Liver (tissue), 8 donors: ENCODE measurements at regions not wholly inside any gene's neighbourhood (a gene's known extent, or its start where the extent isn't known, plus 50 kb on each side); places are given as distances from the start of the nearest gene placed in this dataset.

Experiments
- DNase-seq: peaks from one replicate; pipeline ENCODE4 v3.0.0-alpha.2; 2017; ENCODE audit warnings: low spot score
- H3K27ac ChIP-seq, 2 donors: one replicate each; pipeline ENCODE4 v1.7.0; 2013; ENCODE audit warnings: inconsistent platforms in 2 of 2, low read length in 2 of 2, control low read depth in 1 of 2, low read depth in 1 of 2, mild to moderate bottlenecking in 1 of 2
- H3K27me3 ChIP-seq, 4 donors: one replicate each; pipeline versions ENCODE4 v1.6.1 to v1.7.0; 2013; ENCODE audit warnings: low read length in 3 of 4, inconsistent platforms in 1 of 4, mild to moderate bottlenecking in 1 of 4, moderate library complexity in 1 of 4; ENCODE audit not compliant: control insufficient read depth in 4 of 4, insufficient read depth in 4 of 4
- H3K36me3 ChIP-seq, 4 donors: one replicate each; pipeline versions ENCODE4 v1.6.1 to v1.7.0; 2013; ENCODE audit warnings: low read length in 3 of 4, mild to moderate bottlenecking in 3 of 4, low read depth in 1 of 4, moderate library complexity in 1 of 4; ENCODE audit not compliant: control insufficient read depth in 4 of 4, insufficient read depth in 3 of 4
- H3K4me1 ChIP-seq, 4 donors: one replicate each; pipeline versions ENCODE4 v1.6.1 to v1.7.0; 2013; ENCODE audit warnings: low read length in 3 of 4, mild to moderate bottlenecking in 3 of 4, moderate library complexity in 1 of 4; ENCODE audit not compliant: control insufficient read depth in 4 of 4, insufficient read depth in 4 of 4
- H3K4me3 ChIP-seq, 3 donors: one replicate each; pipeline versions ENCODE4 v1.6.1 to v1.7.0; 2013; ENCODE audit warnings: low read length in 3 of 3, control low read depth in 1 of 3, low read depth in 1 of 3, mild to moderate bottlenecking in 1 of 3
- H3K9ac ChIP-seq, 2 donors: one replicate each; pipeline ENCODE4 v1.7.0; 2013; ENCODE audit warnings: low read length in 2 of 2, mild to moderate bottlenecking in 2 of 2, moderate library complexity in 2 of 2, control low read depth in 1 of 2, low read depth in 1 of 2
- H3K9me3 ChIP-seq, 4 donors: one replicate each; pipeline versions ENCODE4 v1.6.1 to v1.7.0; 2013; ENCODE audit warnings: low read length in 3 of 4; ENCODE audit not compliant: control insufficient read depth in 4 of 4
- ATF3 ChIP-seq: IDR thresholded peaks from 2 replicates; pipeline ENCODE4 v1.6.1; 2016; ENCODE audit warnings: antibody characterized with exemption
- CTCF ChIP-seq: fragments of 150-350 bp; IDR thresholded peaks from 2 replicates; pipeline ENCODE4 v1.5.1; 2017; ENCODE audit warnings: improper control_type of control experiment, low read depth, low read length; ENCODE audit not compliant: missing input control
- EGR1 ChIP-seq, 2 donors: IDR thresholded peaks; 2 replicates each; pipeline ENCODE4 v1.6.1; 2016 to 2018; ENCODE audit warnings: antibody characterized with exemption in 2 of 2, low read depth in 2 of 2
- FOXA1 ChIP-seq: IDR thresholded peaks from 2 replicates; pipeline ENCODE4 v1.6.1; 2016; ENCODE audit warnings: antibody characterized with exemption
- FOXA2 ChIP-seq: IDR thresholded peaks from 2 replicates; pipeline ENCODE4 v1.6.1; 2016; ENCODE audit warnings: antibody characterized with exemption
- GABPA ChIP-seq, 2 donors: IDR thresholded peaks in 1 of 2; conservative IDR thresholded peaks in 1 of 2; 2 replicates each; pipeline ENCODE4 v1.6.1; 2016; ENCODE audit warnings: antibody characterized with exemption in 2 of 2, mild to moderate bottlenecking in 1 of 2, moderate library complexity in 1 of 2
- HNF4A ChIP-seq, 2 donors: conservative IDR thresholded peaks; 2 replicates each; pipeline ENCODE4 v1.6.1; 2016; ENCODE audit warnings: antibody characterized with exemption in 2 of 2, mild to moderate bottlenecking in 2 of 2
- HNF4G ChIP-seq: IDR thresholded peaks from 2 replicates; pipeline ENCODE4 v1.6.1; 2016; ENCODE audit warnings: antibody characterized with exemption
- JUND ChIP-seq, 2 donors: IDR thresholded peaks; 2 replicates each; pipeline ENCODE4 v1.6.1; 2016; ENCODE audit warnings: antibody characterized with exemption in 2 of 2
- MAX ChIP-seq: IDR thresholded peaks from 2 replicates; pipeline ENCODE4 v1.6.1; 2016; ENCODE audit warnings: antibody characterized with exemption
- NR2F2 ChIP-seq: IDR thresholded peaks from 2 replicates; pipeline ENCODE4 v1.6.1; 2016; ENCODE audit warnings: antibody characterized with exemption
- RAD21 ChIP-seq, 2 donors: IDR thresholded peaks; 2 replicates each; pipeline ENCODE4 v1.6.1; 2016; ENCODE audit warnings: antibody characterized with exemption in 2 of 2, mild to moderate bottlenecking in 2 of 2
- REST ChIP-seq: IDR thresholded peaks from 2 replicates; pipeline ENCODE4 v1.6.1; 2016; ENCODE audit warnings: antibody characterized with exemption, mild to moderate bottlenecking
- RXRA ChIP-seq, 2 donors: IDR thresholded peaks; 2 replicates each; pipeline ENCODE4 v1.6.1; 2017 to 2018; ENCODE audit warnings: antibody characterized with exemption in 2 of 2, mild to moderate bottlenecking in 1 of 2
- SP1 ChIP-seq: IDR thresholded peaks from 2 replicates; pipeline ENCODE4 v1.6.1; 2018; ENCODE audit warnings: antibody characterized with exemption, mild to moderate bottlenecking
- TAF1 ChIP-seq: conservative IDR thresholded peaks from 2 replicates; pipeline ENCODE4 v1.6.1; 2016; ENCODE audit warnings: antibody characterized with exemption, mild to moderate bottlenecking
- YY1 ChIP-seq: IDR thresholded peaks from 2 replicates; pipeline ENCODE4 v1.6.1; 2016; ENCODE audit warnings: antibody characterized with exemption, mild to moderate bottlenecking
- ZBTB33 ChIP-seq: IDR thresholded peaks from 2 replicates; pipeline ENCODE4 v1.6.1; 2016; ENCODE audit warnings: antibody characterized with exemption
- WGBS: extraction: QIAGEN DNeasy Blood & Tissue Kit; methylation state at CpG from one replicate; pipeline ENCODE4 v1.1.7; 2013; 5-methylcytosine and 5-hydroxymethylcytosine counted together
- donor health status: healthy.
- donor health status: healthy.
- donor health status: healthy.
- donor health status: healthy.
- donor health status: healthy.

- no peak for DNase-seq
- no peaks in the 10 kb centered on the region for H3K9me3 ChIP-seq
- no peak overlapping the region for H3K4me3 ChIP-seq
- H3K9ac ChIP-seq, result peak overlapping the region in 1 of 2 donors; percentile 24
- H3K27me3 ChIP-seq, result no peaks in the 10 kb centered on the region
- H3K27ac ChIP-seq, result peak overlapping the region; percentile 66 to 86
- H3K4me1 ChIP-seq, result peaks cover 5 to 18% (median 11%) of the 10 kb centered on the region in 4 donors
- 44% methylated on average over 7 of the region's 7 CpGs for WGBS
- H3K36me3 ChIP-seq, result no peaks in the 10 kb centered on the region
- TF ChIP-seq SP1, result peak; percentile 68
- TF ChIP-seq MAX, result peak; percentile 75
- TF ChIP-seq FOXA1, result peak; percentile 88
- peak; percentile 54 for TF ChIP-seq REST
- TF ChIP-seq YY1, result peak; percentile 58
- TF ChIP-seq ZBTB33, result peak; percentile 67
- TF ChIP-seq JUND (IDR thresholded peaks at IDR 0.05), result peak; percentile 68 to 93
- peak; percentile 97 for TF ChIP-seq EGR1 (IDR thresholded peaks at IDR 0.05; ENCODE audit: low read depth in 2 of 2)
- no peak for TF ChIP-seq GABPA (IDR thresholded peaks at IDR 0.05 in 1 of 2, conservative IDR thresholded peaks at IDR 0.05 in 1 of 2)
- TF ChIP-seq FOXA2, result peak; percentile 97
- peak; percentile 67 for TF ChIP-seq NR2F2
- TF ChIP-seq ATF3, result peak; percentile 83
- TF ChIP-seq CTCF, result no peak
- peak; percentile 83 to 92 for TF ChIP-seq HNF4A (conservative IDR thresholded peaks at IDR 0.05)
- TF ChIP-seq HNF4G, result peak; percentile 31
- TF ChIP-seq TAF1, result no peak
- TF ChIP-seq RAD21 (IDR thresholded peaks at IDR 0.05), result peak; percentile 51 to 63
- peak; percentile 88 to 97 for TF ChIP-seq RXRA (IDR thresholded peaks at IDR 0.05)
These were observed 179.1 kb upstream of the E2F8 start for GRCh38 chr11:19419808-19420207.
